HL-60 (cell line): ENCODE measurements at regions not wholly inside any gene's neighbourhood (a gene's known extent, or its start where the extent isn't known, plus 50 kb on each side); places are given as distances from the start of the nearest gene placed in this dataset.

Experiments used
- POLR2AphosphoS5 ChIP-seq: IDR thresholded peaks from 2 replicates; pipeline ENCODE4 v1.6.1; 2012; ENCODE audit warnings: low read depth
- TF ChIP-seq, protein P1 (sequence below): IDR thresholded peaks from one replicate; pipeline ENCODE4 v1.5.1; 2011; ENCODE audit warnings: low read length, control low read depth, inconsistent platforms; ENCODE audit not compliant: insufficient read depth
- TF ChIP-seq, protein P2 (sequence below): IDR thresholded peaks from 2 replicates; pipeline ENCODE4 v1.6.1; 2012; ENCODE audit warnings: low read depth; ENCODE audit not compliant: insufficient replicate concordance

DNA sequence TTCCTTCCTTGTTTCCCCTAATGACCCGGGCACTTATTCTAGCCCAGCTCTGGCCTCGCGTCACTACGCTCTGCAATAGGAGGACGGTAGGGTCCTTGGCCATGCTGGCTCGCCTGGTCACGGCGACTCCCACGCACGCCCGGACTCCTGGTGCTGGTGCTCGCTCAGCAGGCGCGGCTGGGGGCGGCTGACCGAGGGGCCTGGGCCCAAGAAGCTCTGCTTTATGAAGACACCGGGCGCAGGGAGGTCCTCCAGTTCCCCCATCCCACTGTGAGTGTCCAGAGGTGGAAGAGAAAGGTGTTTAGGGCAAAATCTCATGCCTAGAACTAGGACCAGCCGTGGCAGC lies 54.2 kb upstream of the ZNF32 start:
- TF ChIP-seq, protein P1, sequence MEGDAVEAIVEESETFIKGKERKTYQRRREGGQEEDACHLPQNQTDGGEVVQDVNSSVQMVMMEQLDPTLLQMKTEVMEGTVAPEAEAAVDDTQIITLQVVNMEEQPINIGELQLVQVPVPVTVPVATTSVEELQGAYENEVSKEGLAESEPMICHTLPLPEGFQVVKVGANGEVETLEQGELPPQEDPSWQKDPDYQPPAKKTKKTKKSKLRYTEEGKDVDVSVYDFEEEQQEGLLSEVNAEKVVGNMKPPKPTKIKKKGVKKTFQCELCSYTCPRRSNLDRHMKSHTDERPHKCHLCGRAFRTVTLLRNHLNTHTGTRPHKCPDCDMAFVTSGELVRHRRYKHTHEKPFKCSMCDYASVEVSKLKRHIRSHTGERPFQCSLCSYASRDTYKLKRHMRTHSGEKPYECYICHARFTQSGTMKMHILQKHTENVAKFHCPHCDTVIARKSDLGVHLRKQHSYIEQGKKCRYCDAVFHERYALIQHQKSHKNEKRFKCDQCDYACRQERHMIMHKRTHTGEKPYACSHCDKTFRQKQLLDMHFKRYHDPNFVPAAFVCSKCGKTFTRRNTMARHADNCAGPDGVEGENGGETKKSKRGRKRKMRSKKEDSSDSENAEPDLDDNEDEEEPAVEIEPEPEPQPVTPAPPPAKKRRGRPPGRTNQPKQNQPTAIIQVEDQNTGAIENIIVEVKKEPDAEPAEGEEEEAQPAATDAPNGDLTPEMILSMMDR, result no peak
- no peak for TF ChIP-seq POLR2AphosphoS5
- TF ChIP-seq, protein P2, sequence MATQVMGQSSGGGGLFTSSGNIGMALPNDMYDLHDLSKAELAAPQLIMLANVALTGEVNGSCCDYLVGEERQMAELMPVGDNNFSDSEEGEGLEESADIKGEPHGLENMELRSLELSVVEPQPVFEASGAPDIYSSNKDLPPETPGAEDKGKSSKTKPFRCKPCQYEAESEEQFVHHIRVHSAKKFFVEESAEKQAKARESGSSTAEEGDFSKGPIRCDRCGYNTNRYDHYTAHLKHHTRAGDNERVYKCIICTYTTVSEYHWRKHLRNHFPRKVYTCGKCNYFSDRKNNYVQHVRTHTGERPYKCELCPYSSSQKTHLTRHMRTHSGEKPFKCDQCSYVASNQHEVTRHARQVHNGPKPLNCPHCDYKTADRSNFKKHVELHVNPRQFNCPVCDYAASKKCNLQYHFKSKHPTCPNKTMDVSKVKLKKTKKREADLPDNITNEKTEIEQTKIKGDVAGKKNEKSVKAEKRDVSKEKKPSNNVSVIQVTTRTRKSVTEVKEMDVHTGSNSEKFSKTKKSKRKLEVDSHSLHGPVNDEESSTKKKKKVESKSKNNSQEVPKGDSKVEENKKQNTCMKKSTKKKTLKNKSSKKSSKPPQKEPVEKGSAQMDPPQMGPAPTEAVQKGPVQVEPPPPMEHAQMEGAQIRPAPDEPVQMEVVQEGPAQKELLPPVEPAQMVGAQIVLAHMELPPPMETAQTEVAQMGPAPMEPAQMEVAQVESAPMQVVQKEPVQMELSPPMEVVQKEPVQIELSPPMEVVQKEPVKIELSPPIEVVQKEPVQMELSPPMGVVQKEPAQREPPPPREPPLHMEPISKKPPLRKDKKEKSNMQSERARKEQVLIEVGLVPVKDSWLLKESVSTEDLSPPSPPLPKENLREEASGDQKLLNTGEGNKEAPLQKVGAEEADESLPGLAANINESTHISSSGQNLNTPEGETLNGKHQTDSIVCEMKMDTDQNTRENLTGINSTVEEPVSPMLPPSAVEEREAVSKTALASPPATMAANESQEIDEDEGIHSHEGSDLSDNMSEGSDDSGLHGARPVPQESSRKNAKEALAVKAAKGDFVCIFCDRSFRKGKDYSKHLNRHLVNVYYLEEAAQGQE, result no peak
